GM18505 (cell line): ENCODE measurements at regions not wholly inside any gene's neighbourhood (a gene's known extent, or its start where the extent isn't known, plus 50 kb on each side); places are given as distances from the start of the nearest gene placed in this dataset.

Experiments used
- ATAC-seq: cut with Tn5 transposase; IDR thresholded peaks from one replicate; pipeline ENCODE4 v1.9.1; 2021; ENCODE audit not compliant: unreplicated experiment
- POLR2A ChIP-seq: IDR thresholded peaks from 4 replicates; pipeline ENCODE4 v1.6.1; 2011; ENCODE audit warnings: borderline replicate concordance; ENCODE audit not compliant: insufficient read depth, insufficient read length; ENCODE audit errors: extremely low read depth

GRCh38 chr4:11250510-11250909, 178.2 kb downstream of the HS3ST1 start:
- no peak for TF ChIP-seq POLR2A
- ATAC-seq = no peak

- no peak for ATAC-seq
- no peak for TF ChIP-seq POLR2A
These were observed 196.7 kb downstream of the HS3ST1 start for GRCh38 chr4:11232015-11232414.

- ATAC-seq = no peak
- TF ChIP-seq POLR2A = no peak
These were observed 197.8 kb downstream of the HS3ST1 start for GRCh38 chr4:11230866-11231265.

GRCh38 chr4:11228530-11228929, 200.2 kb downstream of the HS3ST1 start:
- no peak for TF ChIP-seq POLR2A
- ATAC-seq = no peak

GRCh38 chr4:11223311-11223710, 205.4 kb downstream of the HS3ST1 start:
- no peak for ATAC-seq

GRCh38 chr4:11218692-11219091, 210.0 kb downstream of the HS3ST1 start:
- ATAC-seq = no peak
- TF ChIP-seq POLR2A = no peak

More at GRCh38 chr4:11223311-11223710, 205.4 kb downstream of the HS3ST1 start:
- TF ChIP-seq POLR2A = no peak

GRCh38 chr4:11216520-11216919, 212.2 kb downstream of the HS3ST1 start:
- no peak for TF ChIP-seq POLR2A
- no peak for ATAC-seq

GRCh38 chr4:11214281-11214680, 214.4 kb downstream of the HS3ST1 start:
- TF ChIP-seq POLR2A = no peak
- ATAC-seq = no peak

GRCh38 chr4:11209826-11210225, 218.9 kb downstream of the HS3ST1 start:
- no peak for ATAC-seq
- no peak for TF ChIP-seq POLR2A

GRCh38 chr4:11201256-11201655, 227.4 kb downstream of the HS3ST1 start:
- TF ChIP-seq POLR2A = no peak
- ATAC-seq = no peak

- no peak for ATAC-seq
- no peak for TF ChIP-seq POLR2A
These were observed 230.0 kb downstream of the HS3ST1 start for GRCh38 chr4:11198516-11199305.

- TF ChIP-seq POLR2A = no peak
- ATAC-seq = no peak
These were observed 230.9 kb downstream of the HS3ST1 start for GRCh38 chr4:11197631-11198341.

GRCh38 chr4:11196927-11197522, 231.7 kb downstream of the HS3ST1 start:
- TF ChIP-seq POLR2A = no peak
- ATAC-seq = no peak

- TF ChIP-seq POLR2A = no peak
These were observed 234.3 kb downstream of the HS3ST1 start for GRCh38 chr4:11194431-11194830.

More at GRCh38 chr4:11194431-11194830, 234.3 kb downstream of the HS3ST1 start:
- no peak for ATAC-seq
